GM18499 (cell line): ENCODE measurements at regions not wholly inside any gene's neighbourhood (a gene's known extent, or its start where the extent isn't known, plus 50 kb on each side); places are given as distances from the start of the nearest gene placed in this dataset.
"Not testable (repeated sequence)": the region's sequence is repeated elsewhere in the genome, so short reads cannot be mapped to it uniquely, and the experiment has no call there.

Experiments
- ATAC-seq: cut with Tn5 transposase; IDR thresholded peaks from one replicate; pipeline ENCODE4 v1.9.1; 2021; ENCODE audit warnings: moderate number of reproducible peaks; ENCODE audit not compliant: insufficient read depth, unreplicated experiment

DNA sequence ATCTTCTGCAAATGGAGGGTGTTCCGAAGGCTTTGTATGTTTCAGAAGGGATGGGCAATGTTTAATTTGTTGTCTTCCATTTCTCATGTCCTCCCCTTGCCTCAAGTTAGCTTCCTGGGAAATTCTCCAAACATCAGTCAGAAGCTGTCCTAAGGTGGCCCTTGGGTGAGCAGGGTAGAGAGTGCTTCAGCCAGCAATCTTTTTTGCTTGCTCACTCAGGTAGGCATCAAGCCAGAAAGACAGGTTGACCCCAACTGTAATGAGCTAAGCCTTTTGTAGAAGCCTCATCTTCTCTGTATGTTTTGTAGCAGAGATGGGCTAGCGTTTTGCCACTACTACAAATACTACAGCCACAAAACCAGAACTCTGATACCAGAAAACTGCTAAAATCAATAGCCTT, 321.5 kb upstream of the FAM78B start:
- ATAC-seq = no peak

DNA sequence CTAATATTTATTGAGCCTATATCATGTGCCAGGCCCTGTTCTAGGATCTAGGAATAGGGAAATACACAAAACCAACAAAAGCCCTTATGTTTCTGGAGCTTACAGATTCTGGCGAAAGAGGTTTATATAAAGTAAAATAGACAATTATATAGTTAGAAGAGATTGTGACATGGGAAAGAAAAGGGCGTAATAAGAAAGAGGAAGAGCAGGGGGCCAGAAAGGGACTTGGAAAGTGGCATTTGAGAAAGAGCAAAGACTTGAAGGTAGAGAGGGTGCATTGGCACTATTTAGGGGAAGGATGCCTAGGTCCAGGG, 322.5 kb upstream of the FAM78B start:
- no peak for ATAC-seq

DNA sequence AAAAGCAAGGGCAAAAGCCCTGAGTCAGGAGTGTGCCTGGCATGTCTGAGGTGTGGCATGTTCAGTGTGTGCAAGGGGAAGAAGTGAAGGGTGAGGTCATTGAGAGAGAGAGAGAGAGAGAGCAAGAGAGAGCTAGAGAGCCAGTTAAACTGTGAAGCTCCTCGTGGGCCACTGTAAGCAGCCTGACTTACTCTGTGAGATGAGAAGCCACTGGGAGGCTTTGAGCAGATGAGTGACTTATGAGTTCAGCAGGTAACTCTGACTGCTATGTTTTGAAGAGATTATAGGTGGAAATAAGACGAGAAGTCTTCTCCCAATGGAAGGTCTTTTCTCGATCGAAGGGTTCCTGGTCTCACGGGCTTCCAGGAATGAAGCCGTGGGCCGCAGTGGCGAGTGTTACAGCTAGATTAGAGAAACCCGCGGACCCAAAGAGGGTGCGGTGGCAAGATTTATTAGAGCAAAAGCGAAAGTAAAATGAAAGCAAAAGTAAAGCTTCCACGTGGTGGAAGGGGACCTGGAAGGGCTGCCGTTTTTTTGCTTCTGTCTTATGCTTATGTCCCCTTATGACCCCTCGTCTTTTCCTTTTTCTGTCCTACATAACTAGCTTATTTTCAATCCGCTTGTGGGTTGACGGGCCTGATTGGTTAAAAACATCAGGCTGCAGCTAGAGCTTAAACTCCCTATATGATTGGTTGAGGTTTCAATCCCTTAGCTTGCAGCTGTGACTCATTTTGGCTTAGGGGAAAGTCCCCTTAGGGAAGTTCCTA, 323.1 kb upstream of the FAM78B start:
- ATAC-seq = peak; percentile 52

DNA sequence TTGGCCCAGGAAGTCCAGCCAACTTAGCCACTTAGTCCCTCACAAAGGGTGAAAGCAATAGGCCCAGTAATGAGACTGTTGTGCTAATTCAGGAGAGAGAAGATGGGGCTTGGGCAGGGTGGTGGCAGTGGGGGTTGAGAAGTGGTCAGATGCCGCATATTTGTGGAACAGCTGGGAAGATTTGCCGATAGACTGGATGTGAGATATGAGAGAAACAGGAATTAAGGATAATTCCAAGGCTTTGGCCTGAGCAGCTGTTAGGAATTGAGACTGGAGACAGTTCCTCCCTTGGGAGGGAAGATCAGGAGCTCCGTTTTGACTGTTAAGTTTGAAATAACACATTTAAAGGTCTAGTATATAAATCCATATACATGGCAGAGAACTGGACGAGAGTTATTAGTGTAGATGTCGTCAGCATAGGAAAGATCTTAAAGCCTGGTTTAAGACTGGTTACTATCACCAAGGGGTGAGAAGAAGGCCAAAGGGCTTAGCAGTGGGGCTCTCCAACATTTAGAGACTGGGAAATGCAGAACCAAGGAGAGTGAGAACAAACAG, 323.7 kb upstream of the FAM78B start:
- peak; percentile 33 for ATAC-seq

DNA sequence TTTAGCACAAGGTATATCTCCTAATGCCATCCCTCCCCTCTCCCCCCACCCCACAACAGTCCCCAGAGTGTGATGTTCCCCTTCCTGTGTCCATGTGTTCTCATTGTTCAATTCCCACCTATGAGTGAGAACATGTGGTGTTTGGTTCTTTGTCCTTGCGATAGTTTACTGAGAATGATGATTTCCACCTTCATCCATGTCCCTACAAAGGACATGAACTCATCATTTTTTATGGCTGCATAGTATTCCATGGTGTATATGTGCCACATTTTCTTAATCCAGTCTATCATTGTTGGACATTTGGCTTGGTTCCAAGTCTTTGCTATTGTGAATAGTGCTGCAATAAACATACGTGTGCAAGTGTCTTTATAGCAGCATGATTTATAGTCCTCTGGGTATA, 327.0 kb upstream of the FAM78B start:
- not testable (repeated sequence) for ATAC-seq

DNA sequence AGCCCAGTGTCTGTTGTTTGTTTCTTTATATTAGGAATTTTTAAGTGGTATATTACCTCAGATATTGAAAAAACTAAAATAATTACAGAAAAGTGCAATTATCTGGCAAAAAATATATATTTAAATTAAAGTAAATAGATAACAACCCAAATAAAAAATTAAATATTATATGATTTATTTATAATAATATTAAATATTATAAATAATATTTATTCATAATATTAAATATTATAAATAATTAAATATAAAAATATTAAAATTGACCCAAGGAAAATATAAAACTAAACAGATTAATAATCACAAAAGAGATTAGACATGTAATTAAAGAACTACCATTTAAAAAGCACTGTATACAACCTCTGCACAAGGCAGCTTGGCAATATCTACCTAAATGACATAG, 331.9 kb upstream of the POGK start:
- no peak for ATAC-seq

DNA sequence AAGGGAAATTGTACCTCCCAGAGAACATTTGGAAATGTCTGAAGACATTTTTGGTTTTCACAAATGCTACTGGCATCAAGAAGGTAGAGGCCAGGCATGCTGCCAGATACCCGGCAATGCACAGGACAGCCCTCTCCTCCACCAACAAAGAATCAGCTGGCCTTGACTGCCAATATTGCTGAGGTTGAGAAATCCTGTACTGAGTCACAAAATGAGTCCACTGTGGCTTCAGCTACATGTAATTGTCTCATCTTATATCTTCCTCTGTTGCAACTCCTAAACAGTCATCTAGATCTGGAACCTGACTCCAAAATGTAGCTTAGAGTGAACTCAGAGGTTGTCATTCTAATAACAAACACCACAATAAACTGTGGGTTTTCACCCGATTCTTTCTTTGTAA, 327.5 kb upstream of the POGK start:
- ATAC-seq = no peak

DNA sequence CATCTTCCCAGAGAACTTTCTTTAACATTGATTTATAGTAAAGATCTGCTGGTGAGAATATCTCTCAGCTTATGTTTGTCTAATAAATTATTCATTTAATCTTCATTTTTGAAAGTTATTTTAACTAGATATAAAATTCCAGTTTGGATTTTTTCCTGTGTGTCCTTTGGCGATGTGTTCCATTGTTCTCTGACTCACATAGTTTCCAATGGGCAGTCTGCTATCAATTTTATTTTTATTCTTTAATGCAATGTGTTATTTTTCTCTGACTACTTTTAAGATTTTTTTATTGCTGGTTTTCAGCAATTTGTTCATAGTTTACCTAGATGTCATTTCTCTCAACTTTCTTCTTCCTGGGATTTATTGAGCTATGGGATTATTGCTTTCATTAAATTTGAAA, 325.2 kb upstream of the POGK start:
- no peak for ATAC-seq

DNA sequence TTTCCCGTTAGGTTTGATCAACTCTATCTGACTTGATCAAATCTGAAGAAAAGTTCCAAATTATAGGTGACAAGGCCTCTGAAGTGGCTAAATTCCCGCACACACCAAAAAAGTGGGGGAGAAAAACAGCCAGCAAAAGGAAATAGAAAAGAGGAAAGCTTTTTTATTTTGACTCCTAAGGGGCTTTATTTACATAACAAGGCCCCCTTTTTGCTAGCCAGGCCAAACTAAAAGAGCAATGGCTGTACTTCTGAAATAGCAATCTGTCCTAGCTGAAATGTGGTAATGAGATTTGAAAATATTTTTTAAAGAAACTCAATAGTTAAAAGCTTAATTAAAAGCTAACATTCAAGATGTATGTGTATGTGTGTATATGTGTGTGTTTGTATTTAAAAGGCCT, 311.5 kb upstream of the POGK start:
- no peak for ATAC-seq

DNA sequence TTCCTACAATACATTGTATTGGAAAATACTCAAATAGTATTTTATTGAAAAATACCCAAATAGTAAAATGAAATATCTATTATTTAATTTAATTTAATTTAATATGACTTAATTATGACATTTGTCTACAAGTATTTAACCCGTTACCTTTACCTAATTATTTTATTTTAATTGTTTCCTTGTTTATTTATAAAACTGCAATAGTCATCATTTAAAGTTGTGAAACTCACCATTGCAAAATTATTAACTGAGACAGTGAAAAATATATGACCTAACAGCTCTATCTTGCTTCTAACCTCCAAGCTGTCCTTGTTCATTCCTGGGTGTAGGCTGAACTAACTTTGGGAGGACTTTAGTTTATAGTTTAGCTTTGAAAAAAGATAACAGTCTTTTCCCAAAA, 300.6 kb upstream of the POGK start:
- no peak for ATAC-seq

DNA sequence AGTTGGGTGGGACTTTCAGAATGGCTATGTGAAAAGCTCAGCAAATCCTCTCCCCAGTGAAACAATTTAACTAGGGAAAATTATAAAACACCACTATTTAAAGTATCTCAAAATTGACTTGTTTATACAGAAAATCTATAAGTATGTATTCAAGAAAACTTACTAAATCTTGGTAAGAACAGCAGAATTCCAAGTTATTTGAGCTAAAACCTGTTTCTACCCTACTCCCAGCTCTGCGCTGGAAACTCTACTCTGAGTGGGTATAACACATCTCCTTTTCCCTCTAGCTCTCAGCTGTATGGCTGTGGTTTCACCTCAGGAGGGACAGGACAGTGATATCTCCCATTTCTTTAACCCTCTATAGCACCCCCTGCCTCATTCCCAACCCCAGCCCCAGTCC, 295.2 kb upstream of the POGK start:
- ATAC-seq = no peak

DNA sequence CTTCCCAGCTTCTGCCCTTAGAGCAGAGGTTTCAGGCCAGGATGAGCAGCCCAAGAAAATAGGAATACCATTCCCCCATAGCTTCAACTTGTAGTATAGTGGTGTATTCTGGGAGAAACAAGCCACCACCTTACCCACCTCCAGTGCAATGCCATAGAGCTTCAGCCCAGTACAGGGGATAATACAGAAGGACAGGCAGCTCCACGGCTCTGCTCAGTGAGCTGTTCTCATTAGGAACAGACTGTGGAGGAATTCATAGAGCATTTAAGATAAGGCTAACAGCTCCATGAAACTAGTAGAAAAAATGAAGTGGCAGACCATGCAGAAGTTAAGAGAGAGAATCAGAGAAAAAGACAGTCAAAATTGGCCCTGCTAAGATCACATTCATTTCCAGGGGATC, 294.7 kb upstream of the POGK start:
- no peak for ATAC-seq

DNA sequence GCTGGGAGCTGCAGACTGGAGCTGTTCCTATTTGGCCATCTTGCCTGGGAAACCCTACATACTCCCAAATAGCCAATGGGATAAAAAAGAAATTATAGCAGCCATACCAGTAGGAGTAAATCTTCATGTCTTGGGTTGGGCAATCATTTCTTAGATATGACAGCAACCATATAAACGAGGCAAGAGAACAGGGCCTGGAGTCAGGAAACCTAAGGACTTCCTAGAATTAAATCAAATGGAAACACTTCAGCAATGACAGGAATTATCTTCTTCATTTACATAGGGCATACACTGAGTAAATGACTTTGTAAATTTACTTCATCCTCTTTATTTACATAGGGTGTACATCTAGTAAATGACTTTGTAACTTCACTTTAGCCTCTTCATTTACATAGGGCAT, 286.6 kb upstream of the POGK start:
- ATAC-seq = no peak

DNA sequence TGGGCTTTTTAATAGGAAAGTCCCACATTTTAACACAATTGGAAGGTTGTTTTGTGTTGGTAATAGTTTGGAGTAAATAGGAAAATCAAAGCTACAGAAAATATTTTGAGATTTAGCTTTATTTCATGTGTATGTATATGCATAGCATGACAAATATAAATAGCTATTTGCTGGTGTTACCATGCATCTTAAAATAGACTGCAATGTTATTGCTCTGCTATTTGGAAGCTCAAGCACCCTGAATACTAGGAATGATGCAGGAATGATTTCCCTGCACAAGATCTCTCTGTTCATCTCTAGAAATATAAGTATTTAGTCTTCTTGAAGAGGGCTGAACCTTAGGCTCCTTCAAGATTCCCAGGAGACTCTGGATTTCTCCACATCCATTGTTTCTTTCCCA, 268.3 kb upstream of the POGK start:
- no peak for ATAC-seq

DNA sequence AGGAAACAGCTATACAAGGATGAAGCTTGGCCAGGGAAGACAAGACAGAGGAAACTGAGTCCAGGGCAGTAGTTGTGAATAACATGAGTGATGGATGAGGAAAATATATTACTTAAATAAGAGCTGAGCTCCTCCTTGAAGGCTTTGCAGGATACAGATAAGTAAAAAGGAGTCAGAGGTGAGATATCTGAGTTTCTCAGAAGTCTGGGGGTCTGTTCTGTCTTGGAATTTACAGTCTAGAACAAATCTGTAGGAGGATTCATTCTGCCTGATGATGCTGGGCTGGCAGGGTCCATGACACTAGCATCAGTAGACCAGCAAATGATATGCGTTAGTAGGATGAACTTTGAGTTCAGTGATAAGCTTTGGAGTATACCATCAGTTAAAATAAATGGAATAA, 266.1 kb upstream of the POGK start:
- ATAC-seq = no peak

DNA sequence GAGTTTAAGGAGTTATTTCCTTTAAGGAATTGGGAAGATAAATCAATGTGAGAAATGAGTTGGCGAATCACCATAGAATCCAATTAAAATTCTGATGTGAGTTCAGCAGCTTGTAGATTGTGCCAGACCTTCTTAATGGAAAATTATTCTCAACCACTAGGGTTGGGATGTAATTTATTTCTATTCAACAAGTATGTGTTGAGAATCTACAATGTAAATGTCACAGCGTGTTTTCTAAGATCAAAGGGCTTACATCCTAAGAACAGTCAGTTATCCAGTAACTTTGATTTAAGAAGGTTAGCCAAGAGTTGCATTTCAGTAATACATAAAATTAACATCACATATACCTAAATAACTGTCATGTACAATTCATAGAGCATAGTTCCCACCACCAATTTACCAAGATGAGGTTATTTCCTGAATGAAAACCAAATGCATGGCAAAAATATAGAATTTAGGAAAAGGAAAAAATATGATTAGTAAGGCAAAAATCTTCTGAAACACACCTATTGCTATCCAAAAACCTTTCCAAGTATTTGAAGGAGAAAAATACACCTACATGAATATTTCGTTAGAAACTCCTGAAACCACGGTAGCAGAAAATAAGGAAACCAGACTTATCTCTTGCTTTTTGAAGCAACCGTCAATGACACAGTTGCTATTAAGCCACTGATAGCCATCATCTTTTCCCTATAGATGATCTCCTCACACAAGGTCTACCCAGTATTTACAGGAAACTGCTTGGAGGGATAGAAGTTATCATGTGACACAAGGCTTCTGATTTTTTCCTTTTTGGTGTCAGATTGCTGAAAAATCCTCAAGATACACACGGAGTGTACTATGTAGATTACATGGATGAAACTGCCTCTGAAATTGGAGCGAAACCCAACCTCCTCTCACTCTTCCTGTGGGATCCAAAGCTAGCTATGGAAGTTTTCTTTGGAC, 259.4 kb upstream of the POGK start:
- ATAC-seq = no peak

DNA sequence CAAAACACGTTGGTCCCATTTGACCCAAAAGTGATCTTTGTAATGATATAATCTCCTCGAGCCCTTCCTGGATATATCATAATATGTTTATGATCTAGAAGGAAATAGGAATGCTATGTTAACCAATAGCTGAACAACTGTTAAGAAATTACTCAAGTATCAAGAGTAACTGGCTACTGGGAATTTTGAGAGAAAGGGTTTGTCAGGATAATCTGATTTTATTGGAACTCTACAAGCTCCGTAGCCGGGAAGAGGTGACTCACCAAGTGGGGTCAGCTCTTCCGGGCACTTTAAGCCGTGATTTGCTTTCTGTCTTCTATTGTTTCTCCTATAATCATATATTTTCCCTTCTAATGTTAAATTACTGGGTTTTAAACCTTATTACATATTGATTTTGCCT, 250.5 kb upstream of the POGK start:
- no peak for ATAC-seq

DNA sequence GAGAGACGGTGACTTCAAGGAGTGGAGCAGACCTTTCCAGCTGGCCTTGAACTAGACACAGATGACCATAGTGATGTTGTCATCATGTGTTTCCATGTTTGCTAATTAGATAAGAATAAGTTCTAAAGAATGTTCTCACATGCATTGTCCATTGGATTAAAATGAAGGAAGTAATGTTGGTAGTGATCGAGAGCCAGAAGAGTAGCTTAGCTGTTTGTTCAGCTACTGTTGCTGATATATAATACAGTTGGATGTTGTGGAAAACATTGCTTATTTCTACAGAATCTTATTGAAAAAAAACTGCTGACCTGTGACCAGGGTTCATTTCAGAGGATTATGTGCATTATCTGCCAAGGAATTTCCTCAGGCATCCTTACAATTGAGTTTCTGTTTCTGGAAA, 249.1 kb upstream of the POGK start:
- ATAC-seq = no peak

DNA sequence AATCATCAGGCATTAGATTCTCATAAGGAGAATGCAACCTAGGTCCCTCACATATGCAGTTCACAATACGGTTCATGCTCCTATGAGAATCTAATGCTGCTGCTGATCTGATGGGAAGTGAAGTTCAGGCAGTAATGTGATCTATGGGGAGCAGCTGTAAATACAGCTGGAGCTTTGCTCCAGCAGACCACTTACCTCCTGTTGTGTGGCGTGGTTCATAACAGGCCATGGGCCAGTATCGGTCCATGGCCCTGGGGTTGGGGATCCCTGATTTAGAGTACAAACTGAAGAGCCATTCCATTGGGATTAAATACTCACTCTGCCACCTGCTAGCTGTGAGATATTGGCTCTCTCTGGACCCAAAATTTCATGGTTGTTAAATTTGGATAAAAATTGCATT, 244.6 kb upstream of the POGK start:
- no peak for ATAC-seq

DNA sequence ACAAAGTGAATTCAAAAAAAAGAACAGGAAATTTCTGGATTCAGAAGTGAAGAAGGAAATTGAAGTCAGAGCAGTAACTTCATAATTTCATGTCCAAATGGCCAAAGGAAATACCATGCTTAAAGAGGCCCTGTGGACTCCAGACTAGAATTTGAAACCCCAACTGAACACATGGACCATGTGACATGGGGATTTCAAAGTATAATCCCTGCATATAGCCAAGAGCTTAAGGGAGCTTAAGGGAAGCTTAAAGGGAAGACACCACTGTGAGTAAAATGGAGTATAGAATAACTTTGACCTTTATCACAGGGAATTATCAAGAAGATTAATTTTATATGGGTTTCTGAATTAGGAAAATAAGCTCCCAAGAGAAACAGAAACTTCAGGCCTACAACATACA, 241.8 kb upstream of the POGK start:
- ATAC-seq = no peak

DNA sequence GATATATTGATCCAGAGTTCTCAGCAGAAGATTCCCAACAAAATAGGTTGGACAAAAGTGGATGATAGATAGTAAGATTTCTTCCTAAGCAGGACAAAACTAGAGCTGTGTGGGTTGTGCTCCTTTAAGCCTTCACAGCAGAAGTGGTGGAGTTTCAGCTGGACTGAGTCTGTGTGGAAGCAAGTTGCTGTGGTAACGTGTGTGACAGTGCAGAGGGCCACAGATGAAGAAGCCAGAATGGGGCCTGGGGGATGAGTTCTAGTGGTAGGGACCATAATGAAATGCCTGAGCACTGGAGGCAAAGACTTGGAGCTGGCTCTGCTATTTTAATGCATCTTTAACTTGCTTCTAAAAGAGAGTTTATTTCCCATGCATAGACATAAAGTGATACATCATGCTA, 238.7 kb upstream of the POGK start:
- no peak for ATAC-seq
